OCI-LY1 (cell line): ENCODE measurements at regions not wholly inside any gene's neighbourhood (a gene's known extent, or its start where the extent isn't known, plus 50 kb on each side); places are given as distances from the start of the nearest gene placed in this dataset.

Experiments used
- H2AFZ ChIP-seq: fragments of 200-600 bp; sonication (generic), shearing (Covaris generic); 2 replicates; pipeline ENCODE4 v1.6.0; 2014; ENCODE audit warnings: antibody characterized with exemption, mild to moderate bottlenecking, low read length
- H3F3A ChIP-seq: fragments of 200-600 bp; sonication (generic), shearing (Covaris generic); 2 replicates; pipeline ENCODE4 v1.6.0; 2014; ENCODE audit warnings: mild to moderate bottlenecking, antibody characterized with exemption, low read length, moderate library complexity; ENCODE audit not compliant: insufficient read depth
- H3K27ac ChIP-seq: fragments of 200-600 bp; sonication (generic); 2 replicates; pipeline ENCODE4 v1.5.1; 2014; ENCODE audit warnings: low read length, mixed run types, mild to moderate bottlenecking, low read depth; ENCODE audit not compliant: poor library complexity, severe bottlenecking
- H3K27me3 ChIP-seq: fragments of 200-600 bp; sonication (generic); 2 replicates; pipeline ENCODE4 v1.6.0; 2014; ENCODE audit warnings: antibody characterized with exemption, mild to moderate bottlenecking, low read length, moderate library complexity; ENCODE audit not compliant: insufficient read depth
- H3K36me3 ChIP-seq: fragments of 200-600 bp; sonication (generic); 2 replicates; pipeline ENCODE4 v1.6.1; 2014; ENCODE audit warnings: mild to moderate bottlenecking, antibody characterized with exemption, low read length, moderate library complexity, mixed read lengths; ENCODE audit not compliant: insufficient read depth
- H3K4me1 ChIP-seq: fragments of 200-600 bp; sonication (generic); 2 replicates; pipeline ENCODE4 v1.5.1; 2014; ENCODE audit warnings: mild to moderate bottlenecking, low read length, moderate library complexity; ENCODE audit not compliant: insufficient read depth, severe bottlenecking
- H3K4me2 ChIP-seq: fragments of 200-600 bp; sonication (generic), shearing (Covaris generic); 2 replicates; pipeline ENCODE4 v1.6.1; 2014; ENCODE audit warnings: low read length
- H3K4me3 ChIP-seq: fragments of 200-600 bp; sonication (generic); 2 replicates; pipeline ENCODE4 v1.5.1; 2014; ENCODE audit warnings: low read length, low read depth, mild to moderate bottlenecking, mixed read lengths; ENCODE audit not compliant: poor library complexity, severe bottlenecking
- H3K79me2 ChIP-seq: fragments of 200-600 bp; shearing (Covaris generic); 2 replicates; pipeline ENCODE4 v1.6.1; 2016; ENCODE audit warnings: mixed run types, low read length, mixed read lengths; ENCODE audit not compliant: insufficient read depth
- H3K9ac ChIP-seq: fragments of 200-600 bp; sonication (generic), shearing (Covaris generic); 2 replicates; pipeline ENCODE4 v1.6.1; 2014; ENCODE audit warnings: mild to moderate bottlenecking, low read length, mixed read lengths
- H3K9me2 ChIP-seq: fragments of 200-600 bp; sonication (generic), shearing (Covaris generic); 2 replicates; pipeline ENCODE4 v1.6.1; 2014; ENCODE audit warnings: low read depth, mild to moderate bottlenecking, low read length, mixed read lengths
- H3K9me3 ChIP-seq: fragments of 200-600 bp; shearing (Covaris generic); 2 replicates; pipeline ENCODE4 v1.6.1; 2014; ENCODE audit warnings: low read length, mixed read lengths
- H4K20me1 ChIP-seq: fragments of 200-600 bp; sonication (generic), shearing (Covaris generic); 2 replicates; pipeline ENCODE4 v1.6.0; 2016; ENCODE audit warnings: mild to moderate bottlenecking, low read length; ENCODE audit not compliant: insufficient read depth
- EZH2 ChIP-seq: fragments of 200-600 bp; sonication (generic), shearing (Covaris generic); IDR thresholded peaks from 2 replicates; pipeline ENCODE4 v1.8.0; 2017; ENCODE audit warnings: borderline replicate concordance, mixed run types, mild to moderate bottlenecking, antibody characterized with exemption, low read length, moderate library complexity, mixed read lengths
- TF ChIP-seq, protein P1 (sequence below): fragments of 200-600 bp; sonication (generic), shearing (Covaris generic); IDR thresholded peaks from 2 replicates; pipeline ENCODE4 v1.5.1; 2017; ENCODE audit warnings: mild to moderate bottlenecking, antibody characterized with exemption, low read length, moderate library complexity, mixed read lengths

GRCh38 chr16:48447428-48447827 lies 62.2 kb upstream of the SIAH1 start:
- no peak overlapping the region for H2AFZ ChIP-seq

GRCh38 chr16:48446534-48446920 lies 61.3 kb upstream of the SIAH1 start:
- Histone ChIP-seq H3K4me3 (no peak overlapping the region), H3K4me1 (no peaks in the 10 kb centered on the region), H3F3A (no peaks in the 10 kb centered on the region), H3K27ac (no peak overlapping the region), H3K27me3 (no peaks in the 10 kb centered on the region), H3K79me2 (no peaks in the 10 kb centered on the region), H4K20me1 (no peaks in the 10 kb centered on the region), H3K9me3 (no peaks in the 10 kb centered on the region), H2AFZ (no peak overlapping the region), H3K4me2 (no peak overlapping the region), H3K9ac (no peak overlapping the region), H3K9me2 (no peaks in the 10 kb centered on the region), H3K36me3 (no peaks in the 10 kb centered on the region)
- TF ChIP-seq EZH2: no peak
- TF ChIP-seq, protein P1, sequence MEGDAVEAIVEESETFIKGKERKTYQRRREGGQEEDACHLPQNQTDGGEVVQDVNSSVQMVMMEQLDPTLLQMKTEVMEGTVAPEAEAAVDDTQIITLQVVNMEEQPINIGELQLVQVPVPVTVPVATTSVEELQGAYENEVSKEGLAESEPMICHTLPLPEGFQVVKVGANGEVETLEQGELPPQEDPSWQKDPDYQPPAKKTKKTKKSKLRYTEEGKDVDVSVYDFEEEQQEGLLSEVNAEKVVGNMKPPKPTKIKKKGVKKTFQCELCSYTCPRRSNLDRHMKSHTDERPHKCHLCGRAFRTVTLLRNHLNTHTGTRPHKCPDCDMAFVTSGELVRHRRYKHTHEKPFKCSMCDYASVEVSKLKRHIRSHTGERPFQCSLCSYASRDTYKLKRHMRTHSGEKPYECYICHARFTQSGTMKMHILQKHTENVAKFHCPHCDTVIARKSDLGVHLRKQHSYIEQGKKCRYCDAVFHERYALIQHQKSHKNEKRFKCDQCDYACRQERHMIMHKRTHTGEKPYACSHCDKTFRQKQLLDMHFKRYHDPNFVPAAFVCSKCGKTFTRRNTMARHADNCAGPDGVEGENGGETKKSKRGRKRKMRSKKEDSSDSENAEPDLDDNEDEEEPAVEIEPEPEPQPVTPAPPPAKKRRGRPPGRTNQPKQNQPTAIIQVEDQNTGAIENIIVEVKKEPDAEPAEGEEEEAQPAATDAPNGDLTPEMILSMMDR: no peak

More at GRCh38 chr16:48447428-48447827, 62.2 kb upstream of the SIAH1 start:
- H3F3A ChIP-seq: no peaks in the 10 kb centered on the region
- H3K36me3 ChIP-seq: no peaks in the 10 kb centered on the region
- no peak overlapping the region for H3K27ac ChIP-seq
- TF ChIP-seq, protein P1: no peak
- no peak for TF ChIP-seq EZH2
- no peaks in the 10 kb centered on the region for H4K20me1 ChIP-seq
- H3K79me2 ChIP-seq: no peaks in the 10 kb centered on the region
- no peak overlapping the region for H3K4me3 ChIP-seq
- no peaks in the 10 kb centered on the region for H3K9me3 ChIP-seq
- H3K4me2 ChIP-seq: no peak overlapping the region
- no peak overlapping the region for H3K9ac ChIP-seq
- no peaks in the 10 kb centered on the region for H3K4me1 ChIP-seq
- H3K27me3 ChIP-seq: no peaks in the 10 kb centered on the region
- H3K9me2 ChIP-seq: no peaks in the 10 kb centered on the region

DNA sequence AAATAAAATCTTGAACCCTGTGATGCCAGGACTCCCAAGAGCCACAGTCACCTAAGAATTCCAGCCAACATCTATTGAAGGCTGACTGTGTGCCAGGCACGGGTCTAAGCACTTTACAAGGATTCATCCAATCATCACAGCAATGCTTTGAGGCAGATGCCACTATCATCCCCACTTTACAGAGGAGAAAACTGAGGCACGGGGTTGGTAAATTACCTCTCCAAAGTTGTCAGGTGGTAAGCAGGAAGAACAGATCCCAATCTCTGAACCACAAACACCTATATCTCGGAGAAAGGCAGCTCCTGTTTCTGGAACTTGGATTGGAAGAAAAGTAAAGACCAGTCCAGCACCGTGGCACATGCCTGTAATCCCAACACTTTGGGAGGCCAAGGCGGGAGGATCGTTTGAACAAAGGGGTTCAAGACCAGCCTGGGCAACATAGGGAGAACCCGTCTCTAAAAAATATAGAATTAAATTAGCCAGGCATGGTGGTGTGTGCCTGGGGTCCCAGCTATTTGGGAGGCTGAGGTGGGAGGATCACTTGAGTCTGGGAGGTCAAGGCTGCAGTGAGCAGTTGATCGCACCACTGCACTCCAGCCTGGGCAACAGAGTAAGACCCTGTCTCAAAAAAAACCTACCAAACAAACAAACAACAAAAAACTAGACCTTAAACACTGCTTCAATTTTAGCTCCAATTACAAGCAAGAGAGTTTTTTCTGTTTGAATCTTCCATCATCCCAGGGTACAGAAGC lies 60.7 kb upstream of the SIAH1 start:
- Histone ChIP-seq H2AFZ (no peak overlapping the region), H3K4me3 (no peak overlapping the region), H3K4me1 (no peaks in the 10 kb centered on the region), H4K20me1 (no peaks in the 10 kb centered on the region), H3K27ac (no peak overlapping the region), H3K79me2 (no peaks in the 10 kb centered on the region), H3K9ac (no peak overlapping the region), H3K4me2 (no peak overlapping the region), H3F3A (no peaks in the 10 kb centered on the region), H3K9me3 (no peaks in the 10 kb centered on the region), H3K36me3 (no peaks in the 10 kb centered on the region), H3K9me2 (no peaks in the 10 kb centered on the region), H3K27me3 (no peaks in the 10 kb centered on the region)
- TF ChIP-seq EZH2: no peak
- TF ChIP-seq, protein P1: no peak
